UCSD-AML1 (cell line): ENCODE measurements at regions not wholly inside any gene's neighbourhood (a gene's known extent, or its start where the extent isn't known, plus 50 kb on each side); places are given as distances from the start of the nearest gene placed in this dataset.

Source experiments
- DNase-seq: peaks from one replicate; lab custom pipeline; 2025; ENCODE audit not compliant: unreplicated experiment; lab: John Stamatoyannopoulos, UW

DNA sequence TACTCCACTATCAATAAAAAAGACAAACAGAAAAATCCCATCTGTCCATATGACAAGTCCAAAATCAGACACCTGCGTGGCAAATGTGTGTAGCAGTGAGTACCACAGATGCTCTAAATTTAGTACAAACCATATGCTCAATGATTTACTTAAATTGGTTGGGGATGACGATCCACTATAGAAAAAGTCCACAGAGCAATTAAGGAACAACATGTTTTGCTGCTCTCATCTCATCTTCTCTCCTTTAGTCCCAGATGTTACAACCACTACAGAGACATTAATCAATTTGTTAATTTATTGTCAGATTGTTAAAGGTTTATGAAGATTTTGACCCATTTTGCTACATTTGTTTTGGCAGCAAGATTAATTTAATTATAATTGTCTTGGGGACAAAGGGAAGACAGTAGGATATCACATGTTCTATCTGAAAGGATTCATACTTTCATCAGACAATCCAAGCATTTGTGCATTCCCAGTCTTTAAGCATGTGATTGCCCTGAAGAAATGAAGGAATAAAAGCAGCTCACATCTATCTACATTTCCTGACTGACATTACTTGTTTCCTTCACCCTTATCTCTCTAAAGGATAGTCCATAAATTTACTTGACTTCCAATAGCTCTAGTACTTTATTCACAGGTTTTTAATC lies 2268.1 kb downstream of the PCDH7 start:
- DNase-seq = no peak

GRCh38 chr4:32991663-32992062 lies 2271.5 kb downstream of the PCDH7 start:
- DNase-seq = no peak

DNA sequence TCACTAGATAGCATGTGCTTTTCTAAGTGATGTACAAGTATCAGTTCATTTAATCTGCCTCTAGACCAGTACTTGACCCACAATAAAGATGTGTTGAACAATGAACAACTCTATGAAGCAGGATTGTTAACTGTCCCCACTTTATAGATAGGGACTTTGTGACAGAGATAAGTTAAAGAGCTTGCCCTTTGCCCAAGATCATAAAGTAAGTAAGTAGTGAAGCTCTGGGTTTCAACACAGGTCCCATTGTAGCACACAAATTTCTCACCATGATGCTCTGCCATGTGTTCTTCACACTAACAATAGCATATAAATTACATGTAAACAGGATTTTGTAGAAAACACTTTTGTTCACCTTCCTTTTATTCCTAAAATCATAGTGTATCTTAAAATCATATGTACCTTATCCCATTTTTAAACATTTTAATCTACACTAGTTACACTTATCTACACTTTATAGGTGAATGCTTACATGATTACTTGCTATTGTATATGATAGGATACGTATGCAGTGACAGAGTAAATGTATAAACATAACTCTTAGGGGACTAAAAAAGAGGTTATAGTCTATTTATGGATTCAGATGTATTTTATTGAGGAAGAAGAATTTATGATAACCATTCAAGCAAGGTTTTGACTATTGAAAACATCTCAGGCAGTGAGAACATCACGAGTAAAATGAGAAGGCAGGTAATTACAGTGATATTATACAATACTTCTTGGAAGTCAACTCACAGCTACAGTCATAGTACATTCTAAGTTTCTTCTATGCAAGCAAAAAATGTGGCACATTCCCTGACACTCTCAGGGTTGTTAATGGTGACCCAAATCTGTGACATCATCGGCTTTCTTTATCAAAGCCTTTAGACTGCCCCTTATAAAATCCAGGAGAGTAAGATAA lies 2275.1 kb downstream of the PCDH7 start:
- DNase-seq = no peak

DNA sequence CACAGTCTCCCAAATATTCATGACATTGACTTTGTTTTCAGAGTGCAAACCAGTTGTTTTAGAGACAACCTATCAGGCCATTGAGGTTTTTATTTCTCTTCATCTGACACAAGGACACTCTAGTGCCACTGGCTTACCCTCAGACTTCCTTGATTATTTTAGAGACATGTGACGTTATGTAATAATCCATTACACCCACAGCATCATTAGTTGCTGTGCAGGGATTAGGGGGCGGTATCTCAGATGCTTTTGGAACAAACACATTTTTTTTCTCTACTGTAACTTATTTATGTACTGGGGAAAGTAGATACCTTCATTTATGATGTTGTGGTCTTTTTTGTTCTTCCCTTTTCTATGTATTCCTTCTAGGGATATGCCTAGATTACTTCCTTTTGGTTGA lies 2293.1 kb downstream of the PCDH7 start:
- DNase-seq = no peak

DNA sequence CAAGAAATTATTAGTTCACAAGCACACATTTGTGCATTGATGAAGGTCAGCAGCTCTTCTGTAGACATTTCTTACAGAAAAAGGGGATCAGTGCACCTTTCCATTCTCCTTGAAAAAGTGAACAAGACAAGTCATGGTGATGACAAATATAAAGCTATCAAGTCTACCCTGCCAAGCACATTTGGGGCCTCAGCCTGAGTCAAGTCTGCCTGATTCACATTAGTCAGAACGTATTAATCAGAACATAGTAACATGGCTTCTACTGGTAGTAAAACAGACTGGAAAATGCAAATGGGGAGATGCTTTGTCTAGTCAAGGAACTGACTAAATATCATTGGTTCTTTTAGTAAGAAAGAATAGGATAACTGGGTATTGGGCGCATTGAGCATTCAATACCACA lies 2305.1 kb downstream of the PCDH7 start:
- no peak for DNase-seq

GRCh38 chr4:33029976-33030375 lies 2309.8 kb downstream of the PCDH7 start:
- DNase-seq = no peak

- DNase-seq = no peak
These were observed 2311.2 kb downstream of the PCDH7 start for GRCh38 chr4:33031328-33031727.

- no peak for DNase-seq
These were observed 2317.3 kb downstream of the PCDH7 start for GRCh38 chr4:33037464-33037863.

GRCh38 chr4:33045334-33045733 lies 2325.2 kb downstream of the PCDH7 start:
- DNase-seq = no peak

- no peak for DNase-seq
These were observed 2332.1 kb downstream of the PCDH7 start for GRCh38 chr4:33052241-33052640.

GRCh38 chr4:33054161-33054560 lies 2334.0 kb downstream of the PCDH7 start:
- DNase-seq = no peak

- no peak for DNase-seq
These were observed 2334.6 kb downstream of the PCDH7 start for GRCh38 chr4:33054656-33055196.

DNA sequence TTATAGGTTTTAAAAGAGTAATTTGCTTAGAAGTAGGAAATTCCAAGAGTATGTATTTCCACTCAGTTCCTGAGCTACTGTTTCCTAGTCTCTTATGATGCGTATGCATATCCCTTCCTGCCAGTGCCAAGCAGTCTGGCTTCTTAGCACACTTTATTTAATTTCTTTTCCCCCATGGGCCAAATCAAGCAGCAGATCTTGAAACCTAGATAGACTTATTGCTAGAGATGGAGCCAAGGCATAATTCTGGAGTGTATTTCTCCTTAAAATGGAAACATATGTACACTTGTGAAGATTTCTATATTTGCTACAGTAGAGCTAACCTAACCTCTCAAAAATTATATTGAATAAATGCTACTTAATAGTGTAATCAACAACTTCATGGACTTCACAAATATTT lies 2337.6 kb downstream of the PCDH7 start:
- no peak for DNase-seq

DNA sequence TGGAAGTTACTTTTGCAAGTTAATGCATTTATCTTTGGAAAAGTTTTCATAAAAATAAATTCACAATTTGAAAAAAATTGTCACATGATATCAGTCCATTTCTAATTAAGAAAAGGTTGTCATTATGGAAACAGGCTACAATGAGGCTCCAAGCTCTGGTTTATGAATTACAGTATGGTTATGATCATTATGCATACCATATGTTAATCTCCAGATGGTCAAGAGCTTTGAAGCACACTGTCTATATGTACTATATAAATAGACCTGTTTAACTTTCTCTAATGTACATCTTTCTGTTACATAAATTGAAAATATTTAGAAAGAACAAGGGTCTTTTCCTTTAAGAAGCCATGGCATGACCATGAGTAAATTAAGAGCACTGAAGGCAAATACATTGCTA lies 2338.8 kb downstream of the PCDH7 start:
- DNase-seq = no peak

GRCh38 chr4:33060674-33061542 lies 2340.7 kb downstream of the PCDH7 start:
- DNase-seq = peak; percentile 23

DNA sequence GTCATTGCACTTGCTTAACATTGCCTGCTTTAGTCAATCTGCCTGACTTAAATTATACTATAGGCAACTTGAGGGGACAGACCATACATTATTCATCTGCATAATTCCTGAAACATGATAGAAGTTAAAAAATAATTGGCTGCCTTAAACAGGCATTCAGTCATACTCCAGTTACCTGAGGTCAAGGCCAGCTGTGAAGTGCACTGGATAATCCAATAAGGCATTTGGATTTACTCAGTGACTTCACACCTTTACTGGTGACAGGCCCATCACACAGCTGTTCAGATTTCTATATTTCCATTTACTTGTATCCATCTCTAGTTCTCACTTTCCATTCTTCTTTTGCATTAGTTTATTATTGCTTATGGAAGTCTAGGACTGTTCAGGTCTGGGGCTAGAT lies 2341.6 kb downstream of the PCDH7 start:
- DNase-seq = no peak

DNA sequence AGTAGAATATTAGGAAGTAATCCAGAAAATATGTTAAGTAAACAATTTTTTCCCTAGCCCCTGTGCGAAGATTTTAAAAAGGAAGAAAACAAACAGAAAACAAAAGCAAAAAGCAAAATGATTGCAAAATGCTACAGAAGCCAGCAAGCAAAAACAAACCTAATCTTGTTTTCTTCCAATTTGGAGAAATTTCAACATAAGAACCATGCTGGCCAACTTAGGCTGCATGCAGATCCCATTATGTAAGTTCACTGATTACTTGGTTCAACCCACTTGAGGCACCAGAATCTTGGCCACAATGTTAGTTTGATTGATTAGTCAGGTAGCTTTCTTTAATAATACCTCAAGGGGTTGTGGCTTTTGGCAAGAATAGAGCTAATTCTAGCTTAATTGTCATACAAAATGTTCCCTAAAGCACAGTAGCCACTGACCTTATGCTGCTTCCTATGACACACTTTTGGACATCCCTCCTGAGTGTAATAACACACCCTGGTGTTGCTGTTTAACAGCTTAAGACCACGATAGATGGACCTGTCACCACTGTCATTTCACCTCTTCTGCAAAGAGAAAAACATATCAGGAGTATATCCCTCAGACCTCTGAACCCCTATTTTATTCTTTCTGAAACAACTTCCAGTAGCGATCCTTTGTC lies 2342.1 kb downstream of the PCDH7 start:
- no peak for DNase-seq

GRCh38 chr4:33063241-33063640 lies 2343.1 kb downstream of the PCDH7 start:
- no peak for DNase-seq

GRCh38 chr4:33064238-33064637 lies 2344.1 kb downstream of the PCDH7 start:
- no peak for DNase-seq

DNA sequence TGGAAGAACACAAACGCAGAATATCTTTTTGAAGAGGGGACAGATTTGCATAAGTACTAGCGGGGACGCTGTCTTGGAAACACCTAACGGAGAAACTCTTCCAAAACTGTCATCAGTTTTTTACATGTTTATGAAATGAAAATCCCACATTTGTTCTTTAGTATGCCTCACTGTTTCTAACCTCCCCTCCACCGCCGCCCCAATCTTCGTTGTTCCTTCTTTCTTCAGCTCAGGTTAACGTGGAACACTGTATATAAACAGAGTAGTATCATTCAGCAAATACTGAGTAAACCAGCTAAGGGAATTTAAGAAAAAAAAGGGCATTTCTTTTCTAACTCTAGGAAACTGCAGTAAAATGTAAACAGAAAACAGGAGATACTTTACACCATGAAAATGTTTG lies 2345.6 kb downstream of the PCDH7 start:
- DNase-seq = no peak

- no peak for DNase-seq
These were observed 2347.1 kb downstream of the PCDH7 start for GRCh38 chr4:33067221-33067620.
